ENCODE measurements at regions not wholly inside any gene's neighbourhood (a gene's known extent, or its start where the extent isn't known, plus 50 kb on each side); places are given as distances from the start of the nearest gene placed in this dataset.

GRCh38 chr5:56487528-56488115 is 254.5 kb upstream of the ANKRD55 start:
- Mint-ChIP-seq H3K27me3 (ENCODE audit: unreplicated experiment) (peaks cover 1% of the 10 kb centered on the region), H3K9me3 (ENCODE audit: unreplicated experiment) (peaks cover 2% of the 10 kb centered on the region), H3K4me3 (ENCODE audit: unreplicated experiment) (no peak overlapping the region), H3K36me3 (ENCODE audit: unreplicated experiment) (peaks cover 5% of the 10 kb centered on the region), H3K27ac (ENCODE audit: unreplicated experiment) (no peak overlapping the region), H3K4me1 (ENCODE audit: low read depth, unreplicated experiment) (no peaks in the 10 kb centered on the region)
- DNase-seq: no peak
- TF ChIP-seq, protein P1, sequence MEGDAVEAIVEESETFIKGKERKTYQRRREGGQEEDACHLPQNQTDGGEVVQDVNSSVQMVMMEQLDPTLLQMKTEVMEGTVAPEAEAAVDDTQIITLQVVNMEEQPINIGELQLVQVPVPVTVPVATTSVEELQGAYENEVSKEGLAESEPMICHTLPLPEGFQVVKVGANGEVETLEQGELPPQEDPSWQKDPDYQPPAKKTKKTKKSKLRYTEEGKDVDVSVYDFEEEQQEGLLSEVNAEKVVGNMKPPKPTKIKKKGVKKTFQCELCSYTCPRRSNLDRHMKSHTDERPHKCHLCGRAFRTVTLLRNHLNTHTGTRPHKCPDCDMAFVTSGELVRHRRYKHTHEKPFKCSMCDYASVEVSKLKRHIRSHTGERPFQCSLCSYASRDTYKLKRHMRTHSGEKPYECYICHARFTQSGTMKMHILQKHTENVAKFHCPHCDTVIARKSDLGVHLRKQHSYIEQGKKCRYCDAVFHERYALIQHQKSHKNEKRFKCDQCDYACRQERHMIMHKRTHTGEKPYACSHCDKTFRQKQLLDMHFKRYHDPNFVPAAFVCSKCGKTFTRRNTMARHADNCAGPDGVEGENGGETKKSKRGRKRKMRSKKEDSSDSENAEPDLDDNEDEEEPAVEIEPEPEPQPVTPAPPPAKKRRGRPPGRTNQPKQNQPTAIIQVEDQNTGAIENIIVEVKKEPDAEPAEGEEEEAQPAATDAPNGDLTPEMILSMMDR (IDR thresholded peaks at IDR 0.05; ENCODE audit: partially characterized antibody, unreplicated experiment): no peak

DNA sequence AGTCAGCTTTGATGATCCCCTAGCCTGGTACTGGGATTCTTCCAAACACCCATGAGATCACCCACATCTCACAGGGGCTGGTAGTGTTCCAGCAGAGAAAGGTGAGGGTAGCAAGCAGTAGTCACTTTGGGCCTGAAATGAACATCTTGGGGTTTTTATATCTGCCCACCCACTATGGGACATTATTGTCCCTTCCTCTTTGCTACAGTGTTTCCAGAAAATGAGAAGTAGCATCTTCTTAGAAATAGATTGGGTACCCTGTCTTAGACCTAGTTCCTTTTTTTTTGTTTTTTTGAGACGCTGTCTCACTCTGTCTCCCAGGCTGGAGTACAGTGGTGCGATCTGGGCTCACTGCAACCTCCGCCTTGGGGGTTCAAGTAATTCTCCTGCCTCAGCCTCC is 249.2 kb upstream of the ANKRD55 start:
- no peak for DNase-seq
- Mint-ChIP-seq H3K9me3 (ENCODE audit: unreplicated experiment) (peaks cover 1% of the 10 kb centered on the region), H3K4me1 (ENCODE audit: low read depth, unreplicated experiment) (peaks cover 1% of the 10 kb centered on the region), H3K36me3 (ENCODE audit: unreplicated experiment) (no peaks in the 10 kb centered on the region), H3K27me3 (ENCODE audit: unreplicated experiment) (peaks cover 8% of the 10 kb centered on the region), H3K4me3 (ENCODE audit: unreplicated experiment) (peak overlapping the region; percentile 87), H3K27ac (ENCODE audit: unreplicated experiment) (no peak overlapping the region)
- TF ChIP-seq, protein P1 (IDR thresholded peaks at IDR 0.05; ENCODE audit: partially characterized antibody, unreplicated experiment): no peak

- DNase-seq: peak; percentile 28
- Mint-ChIP-seq H3K36me3 (ENCODE audit: unreplicated experiment) (no peaks in the 10 kb centered on the region), H3K4me1 (ENCODE audit: low read depth, unreplicated experiment) (peaks cover 1% of the 10 kb centered on the region), H3K9me3 (ENCODE audit: unreplicated experiment) (peaks cover 1% of the 10 kb centered on the region), H3K27ac (ENCODE audit: unreplicated experiment) (no peak overlapping the region), H3K4me3 (ENCODE audit: unreplicated experiment) (peak overlapping the region; percentile 87), H3K27me3 (ENCODE audit: unreplicated experiment) (peaks cover 8% of the 10 kb centered on the region)
- TF ChIP-seq, protein P1 (IDR thresholded peaks at IDR 0.05; ENCODE audit: partially characterized antibody, unreplicated experiment): peak; percentile 21
Measured at GRCh38 chr5:56481428-56482357, 248.6 kb upstream of the ANKRD55 start.

GRCh38 chr5:56480705-56481427 is 247.7 kb upstream of the ANKRD55 start:
- H3K27me3 Mint-ChIP-seq (ENCODE audit: unreplicated experiment): peaks cover 10% of the 10 kb centered on the region
- H3K27ac Mint-ChIP-seq (ENCODE audit: unreplicated experiment): no peak overlapping the region
- H3K36me3 Mint-ChIP-seq (ENCODE audit: unreplicated experiment): no peaks in the 10 kb centered on the region
- peak overlapping the region; percentile 87 for H3K4me3 Mint-ChIP-seq (ENCODE audit: unreplicated experiment)
- H3K4me1 Mint-ChIP-seq (ENCODE audit: low read depth, unreplicated experiment): peaks cover 1% of the 10 kb centered on the region
- peaks cover 1% of the 10 kb centered on the region for H3K9me3 Mint-ChIP-seq (ENCODE audit: unreplicated experiment)
- peak; percentile 49 for DNase-seq
- TF ChIP-seq, protein P1 (IDR thresholded peaks at IDR 0.05; ENCODE audit: partially characterized antibody, unreplicated experiment): no peak

Data from glutamatergic neuron (in vitro differentiated cells).